GM19238 (cell line): ENCODE measurements at regions not wholly inside any gene's neighbourhood (a gene's known extent, or its start where the extent isn't known, plus 50 kb on each side); places are given as distances from the start of the nearest gene placed in this dataset.
"Not testable (repeated sequence)": the region's sequence is repeated elsewhere in the genome, so short reads cannot be mapped to it uniquely, and the experiment has no call there.

Source experiments
- DNase-seq: peaks from one replicate; pipeline ENCODE4 v3.0.0; 2011; ENCODE audit warnings: low spot score; ENCODE audit not compliant: insufficient read length

DNA sequence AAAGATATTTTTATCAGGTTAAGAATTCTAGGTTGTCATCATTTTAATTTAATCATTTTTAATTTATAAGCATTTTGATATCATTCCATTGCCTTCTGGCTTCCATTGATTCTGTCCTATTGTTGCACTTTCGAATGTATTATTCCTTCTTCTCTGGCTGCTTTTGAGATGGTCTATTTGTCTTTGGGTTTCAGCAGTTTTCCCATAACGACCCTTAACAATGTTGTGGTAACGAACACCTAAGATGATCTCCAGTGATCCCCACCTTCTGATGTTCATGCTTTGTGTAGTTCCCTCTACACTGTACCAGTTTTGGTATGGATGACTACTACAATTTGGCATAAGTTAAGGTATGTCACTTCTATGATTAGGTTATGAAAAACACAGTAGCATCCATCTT, 59.9 kb downstream of the MINAR1 start:
- no peak for DNase-seq

DNA sequence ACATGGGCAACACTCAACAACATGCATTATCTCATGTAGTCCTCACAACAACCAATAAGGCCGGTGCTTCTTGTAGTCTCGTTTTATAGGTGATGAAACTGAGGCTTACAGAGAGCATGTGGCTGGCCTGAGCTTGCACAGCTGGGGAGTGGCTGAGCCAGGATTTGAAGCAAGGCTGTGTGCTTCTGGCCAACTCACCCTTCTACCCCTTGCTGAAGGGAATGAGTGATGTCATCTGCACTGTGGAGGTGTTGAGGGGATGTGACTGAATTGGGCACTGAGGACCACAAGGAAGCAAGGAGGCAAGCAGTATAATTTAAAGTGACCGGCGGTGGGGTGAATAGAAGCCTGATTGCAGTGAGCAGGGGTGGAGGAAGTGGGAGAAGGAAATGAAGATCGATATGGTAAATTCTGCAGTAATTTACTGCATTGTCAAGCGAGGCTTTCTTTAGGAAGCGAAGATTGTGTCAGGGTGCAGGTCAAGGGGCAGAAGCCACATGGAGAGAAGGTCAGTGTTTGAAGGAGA, 62.3 kb downstream of the MINAR1 start:
- no peak for DNase-seq

DNA sequence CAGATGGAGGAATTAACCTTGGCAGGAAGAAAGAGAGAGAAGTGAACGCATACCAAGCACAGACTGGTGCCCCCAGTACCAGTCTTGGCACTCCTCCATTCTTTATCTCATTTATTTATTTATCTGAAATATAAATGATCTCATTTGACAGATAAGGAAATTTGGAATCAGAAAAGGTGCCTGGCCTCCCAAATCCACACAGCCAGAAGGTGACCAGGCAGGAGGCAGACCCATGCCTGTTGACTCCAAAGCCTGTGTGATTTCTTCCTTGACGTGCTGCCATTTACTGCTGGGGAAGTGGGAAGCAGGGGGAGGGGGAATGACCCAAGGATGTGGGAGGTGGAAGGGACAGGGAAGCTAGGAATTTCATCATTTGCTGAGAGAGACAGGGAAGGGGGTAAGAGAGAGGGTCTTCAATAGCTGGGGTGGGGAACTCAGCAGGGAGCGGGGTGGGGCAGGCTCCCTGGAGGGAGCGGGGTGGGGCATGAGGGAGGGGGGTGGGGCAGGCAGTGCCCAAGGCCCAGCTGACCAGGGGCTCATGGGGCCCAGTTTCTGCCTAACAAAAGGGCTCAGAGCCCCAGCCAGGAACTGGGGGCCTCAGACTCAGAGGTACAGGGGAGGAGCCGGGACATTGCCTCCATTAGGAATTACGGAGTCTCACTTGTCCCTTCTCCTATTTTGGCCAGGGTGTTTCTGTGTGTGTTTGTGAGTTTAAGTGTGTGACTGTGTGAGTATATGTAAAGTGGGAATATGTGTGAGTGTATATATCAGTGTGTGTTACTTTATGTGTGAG, 63.0 kb downstream of the MINAR1 start:
- DNase-seq = no peak

DNA sequence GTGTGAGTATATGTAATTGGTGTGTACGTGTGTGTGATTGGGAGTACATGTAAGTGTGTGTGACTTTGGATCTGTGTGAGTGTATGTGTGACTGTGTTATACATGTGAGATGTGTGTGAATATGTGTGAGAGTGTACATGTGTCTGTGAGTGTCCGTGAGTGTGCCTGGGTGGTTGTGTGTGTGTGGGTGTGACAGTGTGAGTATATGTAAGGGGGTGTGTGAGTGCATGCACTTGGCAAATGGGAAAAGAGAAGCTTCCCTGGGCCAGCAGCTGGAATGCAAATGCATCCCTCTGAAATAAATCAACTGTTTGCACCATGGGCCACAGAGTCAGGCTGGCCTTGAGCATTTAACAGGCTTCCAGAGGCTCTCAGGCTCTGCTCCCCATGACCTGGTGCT, 63.6 kb downstream of the MINAR1 start:
- DNase-seq = no peak

DNA sequence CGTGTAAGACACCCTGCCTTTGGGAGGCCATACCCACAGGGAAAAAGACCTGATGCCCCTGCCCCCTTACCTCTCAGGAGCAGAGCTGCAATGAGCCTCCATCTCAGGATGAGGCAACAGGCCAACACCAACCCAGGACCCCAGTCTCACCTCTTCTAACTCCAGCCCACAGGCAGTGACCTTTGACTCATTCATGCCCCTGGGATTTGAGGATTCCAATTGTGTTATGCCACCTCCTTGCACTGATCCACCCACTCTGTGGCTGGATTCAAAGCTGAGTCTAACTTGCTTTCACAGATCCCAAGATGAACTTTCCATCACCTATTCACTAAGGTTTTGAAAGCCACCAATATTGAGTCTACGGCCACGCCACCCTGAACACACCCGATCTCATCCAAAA, 64.7 kb downstream of the MINAR1 start:
- no peak for DNase-seq

DNA sequence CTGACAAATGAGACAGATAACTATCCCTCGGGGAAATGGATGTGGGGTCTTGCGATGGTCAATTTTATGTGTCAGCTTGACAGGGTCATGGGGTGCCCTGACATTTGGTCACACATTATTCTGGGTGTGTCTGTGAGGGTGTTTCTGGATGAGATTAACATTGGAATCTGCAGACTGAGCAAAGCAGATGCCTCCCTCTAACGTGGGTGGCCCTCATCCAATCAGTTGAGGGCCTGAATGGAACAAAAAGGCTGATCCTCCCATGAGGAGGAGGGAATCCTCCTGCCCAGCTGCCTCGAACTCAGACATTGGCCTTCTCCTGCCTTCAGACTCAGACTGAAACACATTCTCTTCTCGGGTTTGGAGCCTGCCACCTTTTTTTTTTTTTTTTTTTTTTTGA, 69.0 kb downstream of the MINAR1 start:
- no peak for DNase-seq

DNA sequence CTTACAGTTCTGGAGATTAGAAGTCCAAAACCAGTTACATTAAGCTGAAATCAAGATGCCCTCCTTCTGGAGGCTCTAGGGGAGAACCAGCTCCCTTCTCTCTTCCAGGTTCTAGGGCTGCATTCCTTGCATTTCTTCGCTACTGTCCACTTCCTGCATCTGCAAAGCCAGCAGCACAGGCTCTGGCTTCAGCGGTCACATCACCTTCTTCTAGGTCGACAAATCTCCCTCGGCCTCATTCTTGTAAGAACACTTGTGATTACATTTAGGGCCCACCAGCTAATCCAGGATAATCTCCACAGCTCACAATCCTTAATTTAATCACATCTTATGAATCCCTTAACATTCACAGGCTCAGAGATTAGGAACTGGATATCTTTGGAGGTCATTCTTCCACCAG, 73.8 kb downstream of the MINAR1 start:
- no peak for DNase-seq

DNA sequence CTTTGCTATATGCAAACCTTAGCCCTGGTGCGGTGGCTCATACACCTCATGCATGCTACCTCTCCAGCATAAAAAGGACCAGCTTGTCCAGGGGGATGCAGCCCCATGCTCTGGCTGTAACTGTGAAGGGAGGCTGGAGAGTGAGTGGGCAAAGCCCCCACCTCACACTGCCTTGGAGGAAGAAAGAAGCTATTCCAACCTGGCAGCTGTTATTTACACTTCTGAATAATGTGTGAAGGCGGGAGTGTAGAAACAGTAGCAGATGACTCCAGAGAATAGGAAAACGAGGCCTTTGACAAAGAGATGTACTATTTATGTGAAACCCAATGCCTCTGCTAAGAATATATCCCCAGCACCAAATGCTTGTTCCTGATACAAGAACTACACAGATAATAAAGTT, 80.7 kb downstream of the MINAR1 start:
- not testable (repeated sequence) for DNase-seq

DNA sequence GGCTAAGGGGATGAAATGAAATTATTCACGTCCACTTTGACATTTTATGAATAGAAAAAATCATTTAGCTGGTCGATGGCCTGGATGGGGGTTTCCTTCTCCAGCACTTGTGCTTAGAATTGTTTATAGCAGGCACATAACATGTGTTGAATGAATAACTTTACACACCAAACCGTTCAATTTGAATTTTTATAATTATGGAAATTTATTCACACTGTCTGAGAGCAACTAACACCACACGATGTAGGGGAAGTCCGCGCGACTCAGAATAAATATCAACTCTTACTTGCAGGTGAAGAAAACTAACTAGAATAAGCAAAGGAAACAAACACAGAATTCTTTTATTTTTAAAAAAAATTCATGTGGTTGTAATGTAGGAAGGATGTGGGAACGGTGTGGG, 81.3 kb downstream of the MINAR1 start:
- no peak for DNase-seq

DNA sequence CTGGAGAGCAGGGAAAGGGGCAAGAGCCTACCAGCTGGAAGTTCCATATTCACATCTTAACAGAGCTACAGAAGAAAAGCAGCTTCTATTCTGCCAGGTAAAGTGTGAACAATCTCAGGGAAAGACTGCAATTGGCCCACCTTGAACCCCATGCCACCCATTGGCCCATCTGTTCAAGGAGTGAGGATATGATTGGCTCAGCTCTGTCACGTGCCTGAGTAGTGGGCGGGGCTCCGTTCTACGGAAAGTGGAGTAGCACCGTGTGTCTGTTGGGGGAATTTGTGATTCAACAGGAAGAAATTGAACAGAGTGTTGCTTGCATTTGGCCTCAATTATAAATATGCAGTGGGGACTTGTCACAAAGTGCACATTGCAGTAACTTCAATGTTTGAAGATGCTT, 81.8 kb downstream of the MINAR1 start:
- no peak for DNase-seq

DNA sequence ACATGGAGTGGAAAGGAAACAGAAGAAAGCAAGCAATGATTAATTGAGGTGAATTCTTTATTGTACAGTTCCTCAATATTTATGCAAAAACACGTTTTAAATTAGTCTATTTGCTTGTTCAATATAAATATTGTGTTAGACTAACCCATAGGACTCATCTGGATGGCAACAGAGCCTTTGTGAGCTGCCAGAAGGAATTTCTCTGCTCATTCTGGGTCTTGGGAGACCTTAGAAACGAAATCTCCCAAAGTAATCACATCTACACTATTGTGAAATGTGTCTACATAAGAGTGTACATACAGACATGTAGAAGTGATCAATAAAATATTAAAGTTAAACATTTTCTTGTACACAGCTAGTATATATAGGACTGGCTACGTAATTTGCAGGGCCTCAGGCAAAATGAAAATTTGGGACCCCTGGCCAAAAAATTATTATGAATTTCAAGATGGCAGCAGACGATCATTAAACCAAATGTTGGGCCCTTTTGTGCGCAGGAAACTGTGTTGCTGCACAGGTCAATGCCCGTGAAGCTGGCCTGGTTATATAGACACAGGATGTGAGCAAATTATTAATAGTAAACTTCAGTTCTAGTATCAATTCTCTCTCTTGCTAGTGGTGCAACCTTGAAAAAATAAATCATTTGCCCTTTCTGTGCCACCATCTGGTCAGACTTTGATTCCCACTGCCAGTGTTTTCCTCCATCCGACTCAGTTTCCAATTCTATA, 83.3 kb downstream of the MINAR1 start:
- DNase-seq = no peak

DNA sequence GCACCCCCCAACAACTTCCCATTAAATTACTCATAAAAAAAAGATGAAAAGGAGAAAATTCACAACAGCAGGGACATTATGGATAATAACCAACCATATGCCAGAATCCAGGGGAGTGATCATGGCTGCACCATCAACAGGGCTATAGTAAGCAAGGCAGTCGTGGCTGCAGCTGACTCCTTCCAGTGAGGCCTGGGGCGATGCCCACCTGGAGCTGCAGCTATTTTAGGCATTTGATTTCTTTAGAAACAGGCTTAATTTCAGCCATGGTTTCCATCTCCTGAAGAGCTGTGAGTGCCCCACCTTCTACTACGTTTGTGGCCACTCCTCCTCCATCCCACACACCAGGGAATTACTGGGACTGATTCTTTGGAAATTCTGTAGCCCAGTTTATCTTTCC, 84.0 kb downstream of the MINAR1 start:
- no peak for DNase-seq

DNA sequence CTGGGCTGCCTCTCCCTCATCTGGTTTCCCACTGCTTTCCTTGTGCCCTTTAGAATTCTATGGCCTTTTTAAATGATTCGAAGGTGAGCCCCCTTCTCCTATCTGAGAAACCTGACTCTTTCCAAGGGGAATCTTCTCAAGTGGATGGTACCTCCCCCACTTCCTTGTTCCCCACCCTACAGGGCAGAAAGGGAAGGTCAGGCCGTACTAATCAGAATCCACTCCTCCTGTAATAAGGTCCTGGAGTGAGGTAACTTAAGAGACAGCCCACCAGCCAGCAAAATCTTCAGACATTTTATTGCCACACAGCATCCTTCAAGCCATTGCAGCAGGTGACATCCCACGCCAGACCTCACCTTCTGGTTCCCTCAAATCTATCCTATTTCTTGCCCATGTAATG, 84.5 kb downstream of the MINAR1 start:
- no peak for DNase-seq

DNA sequence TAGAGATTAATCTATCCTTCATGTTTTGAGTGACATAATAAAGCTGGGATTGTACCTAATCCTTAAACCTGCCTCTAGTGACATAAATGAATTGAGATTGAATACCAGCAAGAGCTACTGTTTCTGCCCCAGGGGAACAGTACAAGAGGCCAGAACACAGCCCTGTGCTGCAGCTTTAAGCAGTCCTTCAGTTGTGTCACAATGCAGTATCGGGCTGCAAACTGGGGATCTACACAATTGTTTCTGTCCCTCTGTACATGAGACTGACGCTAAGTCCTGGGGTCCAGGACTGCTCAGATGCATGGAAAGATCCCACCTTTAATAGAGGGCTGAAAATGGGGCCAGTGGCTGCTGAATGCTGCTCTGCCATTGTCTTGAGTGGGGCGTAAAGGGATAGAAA, 87.5 kb downstream of the MINAR1 start:
- no peak for DNase-seq

DNA sequence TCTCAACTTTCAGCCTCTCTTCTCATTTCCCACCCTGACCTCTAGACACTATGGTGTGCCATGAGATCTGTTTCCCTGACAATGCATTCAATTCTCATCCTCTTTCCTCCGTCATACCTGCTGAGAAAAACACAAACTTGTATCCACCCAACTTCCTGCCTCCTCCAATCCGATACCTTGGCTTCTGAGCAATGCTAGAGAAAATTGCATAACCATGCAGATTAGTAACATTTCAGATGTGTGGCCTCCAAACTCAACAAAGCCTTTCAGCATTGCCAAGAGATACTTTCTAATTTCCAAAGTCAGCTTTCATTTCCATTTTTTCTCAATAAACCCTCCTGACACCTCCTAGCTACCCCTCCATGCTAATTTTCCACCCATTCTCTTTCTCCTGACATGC, 88.5 kb downstream of the MINAR1 start:
- DNase-seq = no peak

DNA sequence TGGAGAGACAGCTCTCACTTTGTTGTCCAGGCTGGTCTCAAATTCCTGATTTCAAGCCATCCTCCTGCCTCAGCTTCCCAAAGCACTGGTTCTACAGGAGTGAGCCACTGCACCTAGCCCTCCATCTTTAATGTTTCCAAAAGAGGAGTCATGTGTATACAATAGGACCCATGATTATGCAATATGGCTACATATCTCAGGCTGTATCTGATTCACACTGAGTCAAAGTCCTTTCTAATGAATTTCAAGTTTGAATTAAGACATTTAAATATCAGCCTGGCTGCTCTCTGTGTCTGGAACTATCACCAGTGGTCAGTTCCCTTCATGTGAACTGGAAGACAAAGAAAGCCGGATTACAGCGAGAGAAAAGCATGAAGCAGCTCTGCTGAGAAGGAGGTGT, 90.5 kb downstream of the MINAR1 start:
- DNase-seq = no peak

DNA sequence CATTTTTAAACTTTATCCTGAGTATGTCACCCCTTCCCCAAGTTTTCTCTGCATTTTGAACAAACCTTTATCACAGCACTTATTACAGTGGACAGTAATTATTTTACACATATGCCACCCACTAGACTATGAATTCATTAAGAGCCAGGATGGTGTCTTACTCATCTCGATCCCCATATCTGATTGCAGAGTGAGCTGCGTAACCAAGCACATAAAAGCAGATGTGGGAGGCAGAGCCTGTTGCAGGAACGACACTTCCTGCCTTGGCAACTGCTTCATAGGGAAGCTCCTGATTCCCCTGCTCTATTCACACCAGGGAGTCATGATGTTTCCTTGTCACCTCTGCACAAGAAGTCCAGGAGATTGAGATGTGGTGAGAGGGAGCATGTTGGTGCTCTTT, 91.1 kb downstream of the MINAR1 start:
- no peak for DNase-seq

DNA sequence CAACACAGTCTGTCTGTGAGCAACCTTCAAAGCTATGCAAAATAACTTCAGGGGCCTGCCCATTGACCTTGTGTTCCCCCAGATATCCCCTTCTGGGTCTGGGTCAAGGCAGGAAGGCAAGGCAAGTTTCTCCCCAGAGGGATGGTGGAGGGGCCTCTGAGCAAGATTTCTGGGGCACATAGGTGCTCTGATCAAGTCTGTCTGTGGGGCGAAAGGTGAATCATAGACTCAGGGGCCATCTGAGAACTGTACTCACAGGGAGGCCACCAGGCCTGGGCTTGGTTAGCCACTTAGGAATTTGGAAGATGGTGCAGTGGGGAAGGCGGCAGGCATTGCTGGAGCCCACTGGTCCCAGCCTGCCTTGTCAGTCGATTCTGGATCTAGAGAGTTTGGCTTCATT, 92.4 kb downstream of the MINAR1 start:
- no peak for DNase-seq

DNA sequence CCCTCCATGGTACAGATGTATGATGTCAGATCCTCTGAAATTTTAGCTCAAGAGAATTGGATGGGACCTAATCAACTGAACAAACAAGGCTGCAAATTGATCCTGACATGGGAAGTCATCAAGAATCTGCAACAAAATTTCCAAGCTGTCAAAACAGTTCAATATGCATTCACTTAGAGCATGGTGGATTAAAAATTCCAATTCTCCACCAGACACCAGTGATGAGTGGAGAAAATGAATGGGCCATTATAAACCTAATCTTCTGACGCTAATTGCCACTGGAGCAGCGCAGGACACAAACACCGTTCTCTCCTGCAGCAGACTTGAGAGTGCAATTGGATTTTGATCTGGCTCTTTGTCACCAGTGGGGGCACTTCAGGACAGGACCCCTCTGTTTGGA, 94.2 kb downstream of the MINAR1 start:
- DNase-seq = no peak

DNA sequence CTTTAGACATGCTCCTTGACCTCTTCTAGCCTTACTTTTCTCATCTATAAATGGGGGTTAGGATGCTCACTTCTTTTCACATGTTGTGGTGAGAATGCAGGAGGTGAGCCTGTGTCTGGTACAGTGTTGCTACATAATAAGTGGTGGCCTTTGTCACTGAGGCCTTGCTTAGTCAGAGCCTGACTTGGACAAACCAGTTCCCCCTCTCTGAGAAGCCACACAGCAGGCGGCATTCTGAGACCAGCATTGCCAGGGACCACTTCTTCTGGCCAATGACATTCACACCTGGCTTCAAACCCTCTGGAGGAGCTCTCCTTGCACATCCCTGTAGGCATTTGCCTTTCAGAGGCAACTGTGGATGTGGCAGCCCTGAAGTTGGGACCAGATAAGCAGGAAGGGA, 95.7 kb downstream of the MINAR1 start:
- DNase-seq = no peak

DNA sequence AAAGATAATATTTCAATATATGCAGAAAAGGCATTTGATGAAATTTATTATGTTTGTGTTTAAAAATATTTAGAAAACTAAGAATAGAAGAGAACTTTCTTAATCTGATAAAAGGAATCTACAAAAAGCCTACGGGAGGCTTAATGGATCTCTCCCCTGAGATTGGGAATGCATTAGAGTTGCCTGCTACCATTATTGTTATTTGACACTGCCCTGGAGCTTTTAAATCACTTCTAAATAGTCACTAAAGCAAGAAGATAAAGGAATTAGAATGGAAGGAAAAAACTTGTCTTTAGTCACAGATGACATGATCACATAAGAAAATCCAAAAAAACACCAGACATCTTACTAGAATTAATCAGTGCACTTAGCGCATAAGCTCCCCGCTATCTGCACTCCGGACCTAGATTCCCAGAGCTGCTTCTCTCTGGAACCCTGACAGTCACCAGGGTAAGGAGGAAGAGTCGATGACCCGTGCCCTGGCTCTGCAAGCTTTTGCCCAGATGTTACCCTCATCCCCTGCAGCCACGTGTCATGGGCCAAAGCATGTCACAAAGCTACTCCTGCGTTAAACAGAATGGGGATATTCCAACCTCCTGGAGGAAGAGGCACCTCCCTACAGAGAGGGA, 97.1 kb downstream of the MINAR1 start:
- no peak for DNase-seq

DNA sequence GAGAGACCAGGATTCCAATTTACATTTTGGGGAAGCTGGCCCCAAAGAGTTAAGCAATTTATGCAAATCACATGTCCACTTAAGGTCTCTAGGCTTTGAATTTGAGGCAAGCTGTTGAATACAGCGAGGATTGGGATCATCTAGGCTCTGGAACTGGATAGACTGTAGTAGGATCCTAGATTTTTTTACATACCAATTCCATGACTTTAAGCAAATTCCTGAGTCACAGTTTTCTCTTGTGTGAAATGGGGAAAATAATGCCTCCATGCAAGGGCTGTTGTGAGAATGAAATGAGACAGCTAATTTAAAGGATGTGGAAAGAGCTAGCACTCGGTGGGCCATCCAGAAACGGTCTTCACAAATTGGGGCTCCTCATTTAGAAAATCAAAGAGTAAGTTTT, 103.4 kb downstream of the MINAR1 start:
- no peak for DNase-seq
